ENCODE measurements at regions not wholly inside any gene's neighbourhood (a gene's known extent, or its start where the extent isn't known, plus 50 kb on each side); places are given as distances from the start of the nearest gene placed in this dataset.

DNA sequence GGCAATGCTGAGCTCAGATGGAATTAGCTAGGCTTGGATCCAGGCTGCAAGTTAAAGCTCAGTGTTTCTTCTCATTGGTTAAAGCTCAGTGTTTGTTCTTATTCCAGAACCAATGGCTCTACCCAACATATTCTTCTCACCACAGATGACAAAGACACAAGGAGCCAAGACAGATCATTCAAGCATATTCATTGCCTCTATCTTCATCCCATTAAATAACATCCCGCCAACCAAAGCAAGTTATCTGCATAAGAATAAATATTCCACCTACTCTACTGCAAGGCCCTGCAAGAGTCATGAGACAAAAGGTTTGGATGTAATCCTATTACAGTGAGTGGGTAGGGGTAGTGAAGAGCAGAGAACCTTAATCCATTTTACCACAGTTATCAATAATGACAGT lies 766.5 kb downstream of the C4orf33 start:
- no peak for DNase-seq

DNA sequence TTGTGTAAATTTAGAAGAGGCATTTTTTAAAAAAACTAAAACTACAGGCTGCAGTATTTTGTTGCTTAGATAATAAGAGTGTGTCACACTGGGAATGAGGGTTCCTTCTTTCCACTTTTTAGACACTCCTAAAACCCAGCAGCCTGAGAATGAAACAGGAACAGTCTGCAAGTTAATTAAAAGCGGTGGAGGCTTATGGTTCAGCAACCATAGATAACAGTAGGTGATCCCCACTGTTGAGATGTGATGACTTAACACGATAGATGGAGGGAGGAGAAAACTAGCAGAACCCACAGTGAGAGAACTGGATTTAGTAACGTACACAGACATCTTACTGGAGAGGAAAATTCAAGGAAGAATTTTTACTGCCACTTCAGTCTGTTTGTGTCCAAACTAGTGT lies 767.3 kb downstream of the C4orf33 start:
- no peak for DNase-seq

DNA sequence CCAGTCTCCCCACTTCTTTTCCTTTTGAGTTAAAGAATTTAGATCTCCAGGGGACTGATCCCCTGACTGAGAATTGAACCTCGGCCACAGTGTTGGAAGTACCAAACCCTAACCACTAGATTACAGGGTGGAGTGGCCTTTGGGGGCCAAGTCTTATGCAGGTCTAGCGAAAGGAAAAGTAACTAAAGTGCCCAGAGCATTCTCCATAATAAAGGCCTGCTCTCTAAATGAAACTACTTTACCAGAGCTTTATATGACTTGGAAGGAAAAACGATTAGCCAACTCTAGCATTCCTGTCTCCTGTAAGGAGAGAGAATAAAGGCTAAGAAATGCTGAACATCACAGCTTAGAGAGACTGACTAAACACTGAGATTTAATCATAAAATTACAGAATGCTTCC lies 788.0 kb downstream of the C4orf33 start:
- DNase-seq = no peak

DNA sequence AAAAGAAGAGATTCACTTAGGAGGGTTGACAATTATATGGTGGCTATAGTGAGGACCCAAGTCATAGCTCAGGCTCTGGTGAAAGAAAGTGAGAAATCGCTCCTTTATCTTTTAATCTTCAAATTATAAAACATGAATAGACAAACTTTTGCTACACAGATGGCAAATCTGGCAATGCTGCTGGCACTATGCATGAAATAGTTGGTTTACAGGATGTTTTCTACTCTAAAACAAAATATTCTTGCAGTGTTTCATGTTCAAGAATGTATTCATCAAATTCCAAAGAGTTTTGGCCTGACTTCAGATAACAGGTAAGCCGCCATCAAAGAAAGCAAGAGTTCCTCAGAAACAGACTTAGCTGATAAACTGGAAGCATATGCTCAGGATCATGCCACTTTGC lies 801.2 kb downstream of the C4orf33 start:
- DNase-seq = no peak

DNA sequence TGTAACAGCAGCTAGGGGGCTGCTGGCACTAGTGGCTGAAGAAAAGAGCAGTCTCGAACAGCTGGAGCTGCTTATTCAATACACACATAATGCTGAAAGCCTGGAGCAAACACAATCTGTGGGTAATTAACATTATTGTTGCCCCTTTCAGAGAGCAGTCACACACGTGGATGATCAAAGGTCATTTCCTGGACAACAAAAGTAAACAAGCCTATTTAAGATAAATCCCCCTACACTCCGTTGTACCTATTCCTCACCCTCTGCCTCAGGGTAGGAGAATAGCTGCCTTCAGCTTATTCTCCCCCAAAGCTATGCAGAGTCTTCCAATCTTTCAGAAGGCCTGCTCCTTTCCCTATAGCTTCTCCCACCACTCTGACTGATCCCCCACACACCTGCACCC lies 803.9 kb downstream of the C4orf33 start:
- DNase-seq = no peak

DNA sequence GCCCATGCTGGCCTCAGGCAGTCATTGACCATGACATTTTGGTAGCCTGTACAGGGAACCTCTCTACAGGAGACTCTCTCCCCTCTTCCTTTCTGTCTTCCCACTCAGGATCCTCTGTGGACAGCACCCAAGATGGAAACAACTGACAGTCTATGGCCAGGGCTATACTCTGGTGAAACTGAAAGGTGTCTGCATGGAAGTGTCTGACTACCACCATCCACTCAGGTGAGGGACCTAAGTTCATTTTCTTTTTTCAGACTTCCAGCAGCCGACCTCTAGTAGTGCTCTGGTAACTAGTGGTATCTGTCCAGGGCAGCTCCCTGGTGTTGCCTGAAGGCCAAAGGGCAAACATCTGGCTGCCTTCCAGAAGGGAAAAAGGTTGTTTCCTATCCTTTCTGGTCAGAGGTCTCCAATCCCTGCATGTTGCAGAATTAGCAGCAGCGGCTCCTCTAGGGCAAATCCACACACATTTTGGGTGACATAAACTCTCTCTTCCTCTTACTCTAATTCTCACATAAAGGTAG lies 804.5 kb downstream of the C4orf33 start:
- DNase-seq = no peak

DNA sequence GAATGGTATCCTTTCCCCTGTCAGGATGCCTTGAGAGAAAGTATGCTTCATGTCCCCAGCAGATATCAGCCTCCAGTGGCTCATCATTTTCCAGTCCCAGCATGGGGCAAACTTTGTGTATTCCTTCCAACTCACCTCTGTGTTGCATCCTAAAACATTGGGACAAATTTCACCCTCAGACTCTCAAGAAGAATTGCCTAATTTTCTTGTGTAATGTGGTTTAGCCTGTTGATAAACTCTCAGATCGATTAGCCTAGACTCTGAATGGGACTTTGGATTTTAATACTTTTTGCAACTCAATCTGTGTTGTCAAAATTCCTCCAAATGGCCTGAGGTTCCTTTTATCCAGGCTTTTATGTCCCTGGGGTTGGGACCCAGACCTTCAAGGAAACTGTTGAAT lies 805.3 kb downstream of the C4orf33 start:
- DNase-seq = no peak

DNA sequence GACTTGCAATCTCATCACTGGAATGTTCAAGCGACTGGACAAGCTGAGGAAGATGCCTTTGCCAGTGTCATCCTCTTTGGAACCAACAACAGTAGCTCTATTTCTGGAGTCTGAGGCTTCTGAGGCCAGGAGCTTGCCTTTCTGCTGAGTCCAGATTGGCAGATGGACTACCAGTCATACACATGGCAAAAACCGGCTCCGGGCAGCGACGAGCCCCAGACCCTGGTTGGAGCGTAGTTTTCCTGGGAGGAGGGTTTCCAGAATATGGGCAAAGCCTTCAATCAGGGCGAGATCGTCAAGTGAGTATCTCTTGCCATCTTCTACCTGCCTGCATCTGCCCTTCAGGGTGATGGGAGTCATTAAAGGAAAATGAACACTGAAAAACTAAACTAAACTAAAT lies 807.9 kb downstream of the C4orf33 start:
- no peak for DNase-seq

DNA sequence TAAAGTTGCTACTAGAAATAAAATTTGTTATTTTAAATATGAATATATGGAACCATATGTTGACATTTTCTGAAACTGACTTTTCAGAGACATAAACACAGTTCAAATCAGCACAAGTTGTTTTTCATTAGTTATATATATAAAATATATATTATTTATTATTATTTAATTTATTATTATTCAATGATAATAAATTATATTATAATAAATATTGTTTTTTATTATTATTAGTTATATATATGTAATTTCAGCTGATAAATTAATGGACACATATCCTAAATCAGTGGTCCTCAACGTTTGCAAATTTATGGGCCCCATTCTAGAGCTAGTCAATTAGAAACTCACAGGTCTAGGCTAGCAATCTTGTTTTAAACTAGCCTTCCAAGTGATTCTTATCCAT lies 809.3 kb downstream of the C4orf33 start:
- DNase-seq = no peak

DNA sequence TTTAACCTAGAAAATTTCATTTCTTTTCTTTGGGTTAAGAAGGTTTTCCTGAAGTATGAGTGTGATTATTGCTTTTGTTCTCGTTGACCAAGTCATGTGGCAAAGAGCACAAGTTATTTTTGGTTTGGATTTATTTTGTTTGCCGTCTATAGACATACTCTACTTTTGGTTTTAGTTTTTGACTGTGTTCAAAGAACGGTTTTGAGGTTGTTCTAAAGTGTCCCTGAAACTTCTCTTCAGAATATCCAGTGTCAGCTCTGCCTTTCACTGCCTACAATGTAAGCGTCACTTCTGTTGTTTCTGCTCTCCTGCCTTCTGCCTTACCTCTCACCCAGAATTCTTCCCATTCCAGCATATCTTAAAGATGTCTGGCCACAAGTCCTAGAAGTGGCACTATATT lies 812.2 kb downstream of the C4orf33 start:
- no peak for DNase-seq

DNA sequence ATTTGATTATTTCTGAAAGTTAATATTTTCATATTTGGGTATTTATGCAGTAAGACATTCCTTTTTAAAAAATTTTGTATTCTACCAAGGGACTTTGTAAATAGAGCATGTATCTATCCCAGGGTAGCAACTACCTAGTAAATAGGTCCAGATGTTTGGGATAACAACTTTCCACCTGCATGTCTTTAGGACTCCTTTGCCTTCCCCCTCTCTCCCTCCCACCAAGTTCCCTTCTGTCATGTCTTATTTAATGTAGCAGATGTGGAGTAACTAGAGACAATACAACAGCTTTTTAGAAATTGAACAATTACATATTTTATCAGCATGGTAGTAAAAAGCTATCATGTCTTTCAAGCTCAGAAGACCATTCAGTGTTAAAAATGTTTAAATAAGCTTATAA lies 821.0 kb downstream of the C4orf33 start:
- no peak for DNase-seq

DNA sequence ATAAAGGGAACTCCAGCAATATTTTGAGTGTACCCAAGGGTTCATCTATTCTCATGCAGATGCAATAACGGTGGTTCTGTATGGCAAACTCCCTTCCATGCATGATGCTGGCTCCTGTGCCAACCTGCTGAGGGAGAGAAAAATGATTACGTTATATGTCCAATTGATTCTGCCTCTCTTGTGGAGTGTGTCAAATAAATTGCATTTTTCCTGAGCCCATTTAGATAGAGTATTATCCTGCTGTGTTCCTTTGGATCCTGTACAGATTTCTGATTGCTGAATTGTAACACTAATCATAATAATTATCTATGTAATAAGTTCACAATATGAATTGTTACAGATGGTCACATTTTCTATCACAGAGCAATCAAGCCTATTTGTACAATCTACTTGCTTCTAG lies 821.7 kb downstream of the C4orf33 start:
- DNase-seq = no peak

DNA sequence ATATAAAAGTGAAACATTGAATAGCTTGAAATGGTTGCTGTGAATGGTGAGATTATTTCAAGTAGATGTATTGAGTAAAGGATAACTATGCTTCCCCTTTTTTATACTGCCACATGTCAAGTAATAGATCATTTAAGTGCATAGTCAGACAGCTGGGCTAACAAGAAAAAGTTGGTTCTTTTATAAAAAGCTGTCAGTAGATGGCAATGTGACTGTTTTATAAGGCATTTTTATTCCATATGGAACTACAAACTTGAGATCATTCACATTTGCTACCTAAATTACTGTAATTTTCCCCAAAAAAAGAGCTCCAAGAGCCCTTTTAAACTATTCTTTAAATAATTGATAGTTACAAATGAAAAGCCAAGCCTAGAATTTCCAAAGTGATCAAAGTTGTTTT lies 831.0 kb downstream of the C4orf33 start:
- no peak for DNase-seq

DNA sequence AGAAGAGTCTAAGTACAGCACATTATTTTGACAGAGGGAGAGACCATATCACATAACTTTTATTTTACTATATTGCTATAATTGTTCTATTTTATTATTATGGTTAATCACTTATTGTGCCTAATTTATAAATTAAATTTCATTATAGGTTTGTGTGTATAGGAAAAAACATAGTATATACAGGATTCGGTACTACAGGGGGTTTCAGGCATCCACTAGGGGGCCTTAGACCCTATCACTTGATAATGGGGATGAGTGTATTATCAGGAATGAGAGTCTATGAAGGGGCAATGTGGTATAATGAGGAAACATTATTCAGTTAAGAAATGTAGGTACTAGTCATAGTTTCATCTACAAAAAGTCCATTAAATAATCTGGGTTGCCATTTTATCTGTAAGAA lies 833.1 kb downstream of the C4orf33 start:
- no peak for DNase-seq

DNA sequence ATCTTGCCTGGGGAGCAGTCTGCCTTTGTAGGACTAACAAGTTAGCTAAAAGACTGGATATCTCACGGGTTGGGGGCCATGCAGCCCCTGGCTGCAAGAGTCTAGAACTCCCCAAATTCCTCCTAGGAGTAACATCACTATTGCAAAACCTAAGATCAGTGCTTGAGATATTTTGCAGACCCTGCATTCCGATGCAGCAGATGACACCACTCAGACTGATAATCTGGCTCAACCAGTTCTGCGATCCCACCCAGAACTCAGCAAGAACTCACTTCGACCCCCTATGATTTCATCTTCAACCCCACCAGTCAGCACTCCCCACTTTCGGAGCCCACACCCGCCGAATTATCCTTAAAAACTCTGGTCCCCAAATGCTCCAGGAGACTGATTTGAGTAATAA lies 834.0 kb downstream of the C4orf33 start:
- no peak for DNase-seq

DNA sequence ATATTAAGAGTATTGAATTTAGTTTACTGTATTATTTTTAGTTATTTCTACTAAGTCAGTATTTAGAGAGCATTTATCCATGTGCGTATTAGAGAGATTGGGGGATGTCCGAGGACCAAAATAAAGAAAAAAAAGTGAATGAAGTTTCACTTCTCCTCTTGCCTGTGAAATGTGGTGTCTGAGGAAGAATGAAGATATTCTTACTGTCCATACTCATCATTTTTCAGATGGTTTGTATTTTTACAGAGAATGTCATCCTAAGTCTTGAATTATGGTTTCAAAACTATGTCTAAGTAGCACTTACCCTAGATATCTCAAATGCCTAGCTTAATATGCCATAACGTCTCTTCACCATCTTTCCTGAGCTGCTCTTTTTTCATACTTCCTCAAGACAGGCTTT lies 854.3 kb downstream of the C4orf33 start:
- DNase-seq = no peak

DNA sequence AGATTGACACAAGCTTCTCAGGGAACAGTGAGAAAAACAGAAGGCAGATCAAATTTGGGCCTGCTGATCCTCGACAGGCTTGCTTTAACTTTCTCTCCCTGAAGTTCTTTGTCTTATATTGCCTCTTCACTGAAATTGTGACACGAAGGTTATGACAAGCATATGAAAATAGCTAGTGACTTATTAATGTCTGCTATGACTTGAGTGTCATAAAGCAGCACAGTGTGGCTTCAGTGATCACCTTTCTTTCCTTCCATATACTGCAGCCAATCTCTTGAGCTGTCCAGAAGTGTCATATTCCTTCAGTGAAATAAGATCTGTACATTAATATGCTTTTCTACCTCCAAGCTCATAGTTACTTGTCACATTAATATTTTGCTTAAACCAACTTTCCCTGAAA lies 870.2 kb downstream of the C4orf33 start:
- no peak for DNase-seq

DNA sequence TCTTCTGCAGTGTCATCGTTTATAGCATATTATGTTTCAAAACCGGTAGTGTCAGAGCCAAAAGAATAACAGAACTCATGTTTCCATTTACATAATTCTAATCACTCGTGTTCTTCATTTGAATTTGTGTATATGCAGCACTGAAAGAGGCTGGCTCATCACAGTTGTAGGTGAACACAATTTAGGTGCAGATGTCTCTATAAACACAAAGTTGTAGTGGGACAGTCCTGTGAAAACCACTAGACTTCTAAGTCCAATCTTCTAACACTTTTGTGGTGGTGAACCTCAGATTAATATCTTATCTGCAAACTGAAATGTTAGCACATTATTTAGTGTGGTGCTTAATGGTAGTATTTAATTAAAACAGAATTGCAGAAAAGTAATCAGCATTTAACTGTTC lies 872.4 kb downstream of the C4orf33 start:
- no peak for DNase-seq

DNA sequence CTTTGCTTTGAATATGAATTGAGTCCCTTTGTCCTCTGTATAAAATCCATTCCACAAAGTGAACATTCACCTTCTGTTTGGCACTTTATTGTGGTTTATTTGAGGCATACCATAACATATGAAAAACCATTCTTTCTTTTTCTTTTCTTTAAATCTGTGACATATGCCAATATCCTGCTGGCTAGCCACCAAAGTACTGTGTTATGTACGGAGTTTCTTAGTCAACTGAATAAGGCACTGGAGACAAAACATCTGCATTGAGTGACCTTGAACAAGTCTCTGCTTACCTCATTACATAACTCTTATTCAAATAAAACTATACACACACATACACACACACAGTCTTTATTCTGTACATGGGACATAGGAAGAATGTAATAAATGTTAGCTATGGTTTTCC lies 872.8 kb downstream of the C4orf33 start:
- DNase-seq = no peak

DNA sequence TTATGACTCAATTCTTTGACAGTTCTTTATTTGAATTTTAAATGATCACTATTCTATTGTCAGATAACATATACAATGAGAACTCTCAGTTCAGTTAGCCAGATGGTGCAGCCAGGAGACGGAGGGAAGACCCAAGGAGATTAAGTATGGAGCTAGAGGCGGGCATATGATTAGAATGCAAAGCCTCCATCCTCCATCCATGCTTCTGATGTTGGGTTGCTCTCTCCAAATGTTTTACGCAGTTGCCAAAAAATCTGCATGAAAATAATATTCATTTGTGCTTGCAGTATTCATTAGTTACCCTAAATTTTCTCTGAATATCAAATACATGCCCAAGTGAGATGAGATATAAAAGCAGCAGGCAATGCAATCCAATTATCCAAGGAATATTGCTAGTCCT lies 874.8 kb downstream of the C4orf33 start:
- DNase-seq = no peak

DNA sequence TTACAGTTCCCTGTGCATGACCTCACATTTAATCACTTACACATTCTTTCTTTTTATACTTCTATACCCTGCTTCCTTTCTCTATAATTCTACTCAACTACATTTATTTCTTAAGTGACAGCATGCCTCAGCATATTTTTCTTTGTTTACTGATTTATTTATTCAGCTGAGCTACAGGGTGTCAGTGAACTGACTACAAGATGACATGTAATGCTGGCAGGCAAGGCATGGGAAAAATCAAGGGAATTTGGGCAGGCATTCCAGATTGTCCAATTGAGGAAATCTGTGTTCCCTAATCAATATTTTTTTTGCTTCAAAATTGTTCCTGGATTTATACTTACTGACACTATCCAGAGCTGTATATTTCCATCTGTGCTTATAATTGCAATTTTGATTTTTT lies 875.5 kb downstream of the C4orf33 start:
- DNase-seq = no peak

DNA sequence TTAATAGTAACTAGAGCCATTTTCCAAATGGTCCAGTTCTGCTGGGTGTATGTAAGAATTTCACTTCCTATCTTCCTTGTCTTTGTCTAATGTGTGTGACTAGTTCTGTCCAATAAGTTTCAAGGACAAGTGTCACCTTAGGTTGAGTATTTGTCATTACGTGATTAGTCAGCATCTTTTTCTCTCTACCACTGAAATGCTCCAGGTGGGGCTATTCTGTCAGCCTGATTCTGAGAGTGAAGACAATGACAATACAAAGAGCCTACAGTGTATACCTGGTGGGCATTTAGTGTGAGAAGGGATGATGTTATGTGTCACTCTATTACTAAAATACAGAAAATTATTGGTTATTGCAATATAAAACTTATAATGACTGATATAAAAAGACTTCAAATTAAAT lies 876.3 kb downstream of the C4orf33 start:
- DNase-seq = no peak

DNA sequence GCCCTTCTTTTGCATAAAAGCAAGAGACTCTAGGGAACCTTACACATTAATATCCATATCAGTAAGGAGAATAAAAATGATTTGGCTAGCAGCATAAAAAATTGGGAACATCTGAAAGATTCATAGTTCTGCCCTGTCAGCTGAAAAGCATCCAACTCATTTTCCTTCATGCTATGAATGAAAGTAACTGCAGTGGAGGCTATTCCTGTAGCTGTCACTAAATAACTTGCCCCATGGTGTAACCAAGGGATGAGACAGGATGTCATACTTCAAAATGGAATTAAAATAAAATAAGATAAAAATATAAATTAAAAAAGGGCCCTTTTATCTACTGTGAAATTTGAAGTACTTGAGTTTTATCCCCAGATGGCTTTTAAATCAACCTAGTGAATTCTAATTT lies 878.8 kb downstream of the C4orf33 start:
- DNase-seq = no peak

DNA sequence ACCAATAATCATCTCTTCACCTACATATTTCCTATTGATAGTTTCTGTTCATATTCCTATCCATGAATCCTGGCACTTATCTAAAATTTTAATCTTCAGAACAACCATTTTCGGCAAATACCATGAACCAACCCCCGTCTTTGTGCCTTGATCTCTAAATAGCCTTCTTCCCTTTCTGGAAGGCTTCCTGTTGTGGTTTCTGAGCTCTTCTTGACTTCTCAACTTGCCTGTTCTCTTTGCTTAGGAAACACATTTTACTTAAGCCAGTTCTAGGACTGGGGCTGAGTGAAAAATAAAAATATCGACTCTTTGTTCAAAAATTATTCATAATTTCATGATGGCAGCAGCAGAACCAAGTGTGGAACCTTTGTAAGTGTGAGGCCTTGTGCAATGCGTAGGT lies 882.4 kb downstream of the C4orf33 start:
- DNase-seq = no peak

DNA sequence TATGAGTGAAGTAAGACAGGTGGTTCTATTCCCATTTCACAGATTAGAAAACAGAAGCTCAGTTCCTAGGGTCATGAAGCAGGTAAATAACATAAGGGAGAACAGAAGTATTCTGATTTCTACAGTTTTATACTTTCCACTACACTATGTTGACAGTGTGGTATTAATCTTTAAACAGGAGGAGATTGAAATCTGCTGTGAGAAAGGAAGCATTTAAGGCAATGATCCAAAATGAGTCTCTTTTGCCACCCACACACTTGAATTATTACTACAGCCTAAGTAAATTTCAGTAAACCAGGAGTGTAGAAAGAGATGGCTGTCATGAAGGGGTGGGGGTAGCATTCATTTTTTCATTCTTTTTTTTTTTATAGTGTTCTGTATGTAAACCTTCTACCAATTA lies 893.0 kb downstream of the C4orf33 start:
- no peak for DNase-seq
